K562 (cell line): ENCODE measurements at regions not wholly inside any gene's neighbourhood (a gene's known extent, or its start where the extent isn't known, plus 50 kb on each side); places are given as distances from the start of the nearest gene placed in this dataset.

Source experiments
- ATAC-seq: fragments of 200-7000 bp; cut with Tn5 transposase; 3 replicates; pipeline ENCODE4 v1.9.1; 2020; ENCODE audit warnings: moderate library complexity
- BruUV-seq: library from RNA; stranded (reverse); fragments of 400-500 nt; replicated peaks from 2 replicates; lab custom pipeline; 2021; lab: Mats Ljungman, UMichigan
- CTCF ChIA-PET: fragments of 300-600 bp; formaldehyde crosslinking; extraction: SDS; loops from one replicate; lab custom pipeline; 2021; ENCODE audit warnings: low intra/inter-chr PET ratio; lab: Yijun Ruan, JAX
- POLR2A ChIA-PET: fragments of 300-600, 350-650 bp; sonication (Branson Sonifier 250); formaldehyde crosslinking; extraction: SDS; loops from one replicate; lab custom pipeline; 2021; ENCODE audit warnings: antibody characterized with exemption, inconsistent platforms; lab: Yijun Ruan, JAX
- DNase-seq, 4 experiments: peaks; one replicate each; pipeline versions ENCODE4 v3.0.0 to v3.0.0-alpha.2; 2011 to 2018; ENCODE audit warnings: low spot score in 3 of 4, mixed read lengths in 3 of 4; ENCODE audit errors: extremely low read depth in 1 of 4
- FAIRE-seq: peaks from 2 replicates; lab custom pipeline; 2011; peaks lifted over from hg19 to GRCh38; lab: Jason Lieb, UNC
- H2AFZ ChIP-seq: 2 replicates; pipeline ENCODE4 v1.6.0; 2011; ENCODE audit warnings: low read depth, low read length, control low read depth, inconsistent platforms
- H3K27ac ChIP-seq: fragments of 200-600 bp; 3 replicates; pipeline ENCODE4 v1.8.0; 2011; ENCODE audit warnings: low read depth, mild to moderate bottlenecking, control low read depth, inconsistent platforms, low read length, moderate library complexity, mixed read lengths; ENCODE audit errors: extremely low read depth
- H3K27me3 ChIP-seq, 2 experiments: fragments of 300-600 bp in 1 of 2; 2 replicates in 1 of 2; 3 replicates in 1 of 2; pipeline versions ENCODE4 v1.6.0 to v1.8.0; 2011; ENCODE audit warnings: inconsistent platforms in 2 of 2, low read length in 2 of 2, mild to moderate bottlenecking in 1 of 2, mixed read lengths in 1 of 2, moderate library complexity in 1 of 2; ENCODE audit not compliant: control insufficient read depth in 2 of 2, insufficient read depth in 2 of 2
- H3K36me3 ChIP-seq: fragments of 300-600 bp; 3 replicates; pipeline ENCODE4 v1.8.0; 2011; ENCODE audit warnings: mild to moderate bottlenecking, low read length, inconsistent platforms; ENCODE audit not compliant: control insufficient read depth, insufficient read depth
- H3K4me1 ChIP-seq, 2 experiments: fragments of 200-600 bp in 1 of 2; replicated peaks in 1 of 2; 2 replicates in 1 of 2; 3 replicates in 1 of 2; pipeline versions ENCODE4 v1.5.1 to v1.8.0; 2011; ENCODE audit warnings: inconsistent platforms in 2 of 2, low read length in 2 of 2, mild to moderate bottlenecking in 1 of 2, mixed read lengths in 1 of 2, moderate library complexity in 1 of 2; ENCODE audit not compliant: control insufficient read depth in 2 of 2, insufficient read depth in 2 of 2
- H3K4me2 ChIP-seq: 2 replicates; pipeline ENCODE4 v1.6.1; 2011; ENCODE audit warnings: low read length, control low read depth, inconsistent platforms, mixed read lengths; ENCODE audit not compliant: insufficient read depth
- H3K4me3 ChIP-seq: fragments of 200-600 bp; sonication (generic), shearing (Covaris generic); 2 replicates; pipeline ENCODE4 v1.5.1; 2016; ENCODE audit warnings: control low read depth, inconsistent platforms
- H3K79me2 ChIP-seq: fragments of 200-600 bp; 3 replicates; pipeline ENCODE4 v1.8.0; 2011; ENCODE audit warnings: low read length, inconsistent platforms; ENCODE audit not compliant: control insufficient read depth, insufficient read depth
- H3K9ac ChIP-seq, 2 experiments: 2 replicates each; pipeline versions ENCODE4 v1.6.0 to v1.6.1; 2011; ENCODE audit warnings: low read depth in 2 of 2, low read length in 2 of 2, control low read depth in 1 of 2, inconsistent platforms in 1 of 2, mild to moderate bottlenecking in 1 of 2, mixed read lengths in 1 of 2; ENCODE audit not compliant: insufficient read depth in 1 of 2
- H3K9me1 ChIP-seq: one replicate; pipeline ENCODE4 v1.6.0; 2011; ENCODE audit warnings: inconsistent platforms, mild to moderate bottlenecking, low read length, moderate library complexity; ENCODE audit not compliant: control insufficient read depth, insufficient read depth
- H3K9me3 ChIP-seq: replicated peaks from 2 replicates; pipeline ENCODE4 v1.5.1; 2011; ENCODE audit warnings: low read depth, low read length, inconsistent platforms; ENCODE audit not compliant: control insufficient read depth, insufficient read depth
- H4K20me1 ChIP-seq: replicated peaks from 2 replicates; pipeline ENCODE4 v1.6.1; 2011; ENCODE audit warnings: low read length, inconsistent platforms, mixed read lengths; ENCODE audit not compliant: control insufficient read depth, insufficient read depth
- ARID1B ChIP-seq: fragments of 450-650 bp; IDR thresholded peaks from 2 replicates; pipeline ENCODE4 v1.6.1; 2016; ENCODE audit warnings: antibody characterized with exemption, mild to moderate bottlenecking, inconsistent platforms
- CHCHD3 ChIP-seq: fragments of 250-450 bp; sonication (Bioruptor Pico); IDR thresholded peaks from 2 replicates; pipeline ENCODE4 v2.1.2; 2022; ENCODE audit warnings: mild to moderate bottlenecking
- MAFG ChIP-seq: fragments of 450-650 bp; conservative IDR thresholded peaks from 2 replicates; pipeline ENCODE4 v1.6.1; 2016; ENCODE audit warnings: missing genetic modification characterization, missing compliant biosample characterization
- PHTF2 ChIP-seq: fragments of 250-450 bp; sonication (Bioruptor Pico); IDR thresholded peaks from 2 replicates; pipeline ENCODE4 v1.5.0; 2021; ENCODE audit warnings: mild to moderate bottlenecking
- PPARD ChIP-seq: fragments of 250-450 bp; sonication (Bioruptor Pico); IDR thresholded peaks from 2 replicates; pipeline ENCODE4 v1.8.0; 2022; ENCODE audit warnings: inconsistent platforms, mild to moderate bottlenecking, moderate library complexity
- TAF7 ChIP-seq: fragments of 450-650 bp; IDR thresholded peaks from 2 replicates; pipeline ENCODE4 v1.6.1; 2016; ENCODE audit warnings: missing genetic modification characterization, missing compliant biosample characterization
- THRAP3 ChIP-seq: fragments of 450-650 bp; IDR thresholded peaks from 2 replicates; pipeline ENCODE4 v1.6.1; 2016; ENCODE audit warnings: mild to moderate bottlenecking, inconsistent platforms, borderline replicate concordance
- ZKSCAN1 ChIP-seq: fragments of 150-350 bp; IDR thresholded peaks from 2 replicates; pipeline ENCODE4 v1.6.1; 2016; ENCODE audit warnings: low read depth, low read length
- WGBS: fragments of 100-300 bp; shearing (Covaris generic); methylation state at CpG from one replicate; pipeline ENCODE4 v1.1.6; 2016; ENCODE audit warnings: low coverage, mixed read lengths; ENCODE audit not compliant: insufficient coverage; ENCODE audit errors: missing lambda C conversion rate; 5-methylcytosine and 5-hydroxymethylcytosine counted together
- in situ Hi-C: fragments of 300-500 bp; cut with MboI; formaldehyde crosslinking; loops from 4 replicates; pipeline ENCODE4 v1.15.0; 2018; ENCODE audit warnings: inconsistent platforms, mixed read lengths
- intact Hi-C: fragments of 100-400 bp; cut with micrococcal nuclease; formaldehyde crosslinking; loops from 2 replicates; pipeline ENCODE4 v1.14.2; 2022

GRCh38 chr7:155987681-155988235 is 175.5 kb upstream of the SHH start:
- no peak overlapping the region for H3K4me2 ChIP-seq
- peaks cover 3% of the 10 kb centered on the region for H3K9me1 ChIP-seq
- CTCF ChIA-PET = no interaction called here
- no peak overlapping the region for H3K4me3 ChIP-seq
- no peak for FAIRE-seq
- TF ChIP-seq ZKSCAN1 (no peak), CHCHD3 (no peak), MAFG (tag) (no peak), ARID1B (no peak), THRAP3 (no peak), PPARD (no peak), TAF7 (tag) (no peak), PHTF2 (CRISPR knock-in tag) (no peak)
- H2AFZ ChIP-seq = no peak overlapping the region
- no peak overlapping the region for H3K9ac ChIP-seq
- no TSS peak for BruUV-seq
- H3K36me3 ChIP-seq = no peaks in the 10 kb centered on the region
- peaks cover 3% of the 10 kb centered on the region; the same call in 1 of the 2 replicates for H3K9me3 ChIP-seq
- DNase-seq = no peak
- in situ Hi-C loops = no loop called here
- intact Hi-C loops = no loop called here
- H3K27me3 ChIP-seq = peaks cover 0 to 18% of the 10 kb centered on the region in 2 experiments; a peak in 3 of 5 replicates
- H3K27ac ChIP-seq = no peak overlapping the region
- ATAC-seq = no peak
- no peaks in the 10 kb centered on the region for H3K4me1 ChIP-seq
- no peaks in the 10 kb centered on the region for H3K79me2 ChIP-seq
- WGBS = 1% methylated on average over 5 of the region's 5 CpGs
- POLR2A ChIA-PET = interaction anchor here (0.5 to 1.1 kb wide), 5 partner anchors 9 to 206 kb away, joined by 3 to 11 read pairs (median 3); no protein-coding TSS in a partner anchor
- no peaks in the 10 kb centered on the region for H4K20me1 ChIP-seq
